IPS-NIHi7 (cell line): ENCODE measurements at regions not wholly inside any gene's neighbourhood (a gene's known extent, or its start where the extent isn't known, plus 50 kb on each side); places are given as distances from the start of the nearest gene placed in this dataset.

Experiments used
- DNase-seq: peaks from one replicate; pipeline ENCODE4 v3.0.0; 2012; ENCODE audit warnings: mixed read lengths; ENCODE audit errors: extremely low spot score

DNA sequence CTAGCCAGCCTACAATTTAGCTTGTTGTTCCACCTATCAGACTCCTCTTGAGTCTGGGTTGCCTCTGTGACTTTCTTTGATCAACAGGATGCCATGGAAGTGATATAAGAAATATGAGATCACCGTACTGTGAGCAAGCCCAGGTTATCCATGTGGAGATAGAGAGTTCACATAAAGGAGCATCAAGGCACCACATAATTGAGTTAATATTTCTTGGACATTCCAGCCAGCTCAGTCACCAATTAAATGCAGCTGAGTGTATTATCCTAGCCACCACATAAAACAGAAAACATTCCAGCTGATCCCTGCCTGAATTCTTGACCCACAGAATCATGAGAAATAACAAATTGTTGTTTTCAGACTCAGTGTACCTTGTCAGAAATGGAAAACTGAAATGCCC lies 253.6 kb downstream of the PPP1R2C start:
- no peak for DNase-seq

GRCh38 chrX:42519666-42520231 lies 258.2 kb downstream of the PPP1R2C start:
- no peak for DNase-seq

- no peak for DNase-seq
Observed at GRCh38 chrX:42515939-42516338, 262.0 kb downstream of the PPP1R2C start.

DNA sequence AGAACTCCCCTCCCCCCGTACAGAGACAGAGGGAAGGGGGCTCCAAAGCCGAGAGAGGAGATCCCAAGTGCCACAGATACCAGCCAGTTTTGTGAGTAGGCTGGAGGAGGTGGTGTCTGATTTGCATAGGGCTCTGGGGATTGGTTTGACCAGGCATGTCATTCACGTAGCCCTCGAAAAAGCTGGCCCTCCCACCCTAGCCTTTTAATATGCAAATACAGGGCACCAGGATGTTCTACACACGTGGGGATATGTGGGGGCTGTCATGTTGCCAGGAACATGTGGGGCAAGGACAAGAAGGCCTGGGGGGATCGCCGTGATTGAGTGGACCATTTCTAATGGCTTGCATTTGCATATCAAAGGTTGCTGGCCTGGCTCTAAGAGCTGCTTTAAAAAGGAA lies 272.9 kb downstream of the PPP1R2C start:
- DNase-seq: no peak

GRCh38 chrX:42499620-42500019 lies 278.3 kb downstream of the PPP1R2C start:
- no peak for DNase-seq

GRCh38 chrX:42497356-42497755 lies 280.6 kb downstream of the PPP1R2C start:
- DNase-seq: no peak

GRCh38 chrX:42496239-42496638 lies 281.7 kb downstream of the PPP1R2C start:
- no peak for DNase-seq

GRCh38 chrX:42495139-42495538 lies 282.8 kb downstream of the PPP1R2C start:
- DNase-seq: no peak

DNA sequence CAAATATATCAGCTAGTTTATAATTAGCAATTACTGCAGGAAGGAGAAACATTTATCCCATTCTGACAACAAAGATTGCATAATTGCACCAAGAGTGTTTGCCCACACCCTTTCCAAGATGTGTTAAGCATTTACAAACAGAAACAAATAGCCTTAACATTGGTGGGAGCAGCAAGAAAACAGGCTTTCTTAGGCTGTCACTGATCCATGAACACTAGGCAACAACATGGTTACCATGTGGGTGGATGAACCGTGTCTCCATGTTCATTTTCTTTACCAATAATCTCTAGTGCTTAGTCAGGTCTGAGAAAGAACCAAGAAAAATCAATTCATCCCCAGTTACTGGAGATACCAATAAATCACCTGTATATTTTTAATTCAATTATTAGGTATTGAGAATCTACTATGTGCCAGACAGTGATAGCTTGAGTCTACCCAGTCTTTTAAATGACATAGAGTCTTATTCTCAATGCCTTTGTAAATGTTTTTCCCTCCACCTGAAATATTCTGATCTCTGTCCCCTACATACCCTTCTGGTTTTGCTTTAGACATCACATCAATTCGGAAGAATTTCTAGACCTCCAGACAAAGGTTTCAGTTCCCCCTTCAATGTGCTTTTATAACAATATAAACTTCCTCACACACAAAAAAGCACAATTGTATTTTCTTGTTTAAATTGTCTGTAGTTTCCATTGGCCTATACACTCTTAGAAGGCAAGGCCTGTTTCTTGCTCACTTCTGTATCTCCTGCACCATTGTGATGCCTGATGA lies 286.6 kb downstream of the PPP1R2C start:
- DNase-seq: no peak

DNA sequence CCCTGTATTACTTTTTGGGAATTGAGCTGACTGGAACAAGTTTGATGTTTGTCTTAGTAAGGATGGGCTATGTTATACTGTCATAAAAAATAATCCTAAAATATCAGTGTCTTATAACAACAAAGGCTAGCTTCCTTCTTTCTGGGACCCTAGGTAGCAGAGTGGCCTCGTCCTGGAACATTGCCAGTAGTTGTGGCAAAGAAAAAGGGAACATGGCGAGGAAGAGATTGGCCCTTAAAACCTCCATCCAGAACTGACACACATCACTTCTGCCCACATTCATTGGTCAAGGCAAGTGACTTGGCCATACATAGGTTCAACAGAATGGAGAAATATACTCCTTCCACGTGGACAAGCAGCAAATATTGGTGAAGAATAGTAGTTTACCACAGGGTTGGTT lies 287.9 kb downstream of the PPP1R2C start:
- DNase-seq: no peak

- no peak for DNase-seq
Observed at GRCh38 chrX:42485601-42486000, 292.4 kb downstream of the PPP1R2C start.

DNA sequence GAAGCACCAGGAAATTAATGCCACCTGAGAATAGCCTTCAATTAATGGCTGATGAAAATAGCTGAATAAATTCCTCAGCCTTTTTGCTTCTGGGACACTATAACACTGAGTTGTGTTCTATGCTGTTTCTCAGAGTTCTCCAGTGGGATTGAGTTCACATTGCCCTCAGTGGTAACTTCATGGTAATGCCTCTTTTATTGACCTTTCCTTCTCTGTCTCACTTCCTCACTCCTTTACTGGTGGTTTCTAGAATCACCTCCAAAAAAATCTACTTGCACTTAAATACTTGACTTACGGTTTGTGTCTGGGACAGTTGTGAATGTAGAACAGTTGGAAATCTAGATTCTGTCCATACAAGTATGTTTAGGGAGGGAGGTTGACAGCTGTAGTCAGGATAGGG lies 293.7 kb downstream of the PPP1R2C start:
- DNase-seq: no peak

DNA sequence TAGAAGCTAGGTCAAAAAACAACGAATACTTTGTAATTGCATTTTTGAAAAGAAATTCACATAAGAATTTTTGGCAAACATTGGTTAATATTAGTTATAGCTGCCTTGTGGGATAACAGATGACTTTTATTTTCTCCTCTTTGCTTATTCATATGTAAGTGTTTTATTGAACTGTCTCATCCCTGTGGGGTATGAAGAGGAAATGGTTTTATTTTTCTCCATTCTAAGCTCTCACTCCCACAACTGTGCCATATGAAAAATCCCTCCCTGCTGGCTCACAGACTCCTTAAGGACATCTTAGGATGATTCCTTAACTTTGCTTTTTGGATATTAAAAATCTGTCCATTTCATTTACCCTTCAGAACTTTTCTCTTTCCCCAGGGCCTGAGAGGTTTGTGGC lies 300.6 kb downstream of the PPP1R2C start:
- no peak for DNase-seq

- DNase-seq: no peak
Observed at GRCh38 chrX:42472727-42473126, 305.2 kb downstream of the PPP1R2C start.

DNA sequence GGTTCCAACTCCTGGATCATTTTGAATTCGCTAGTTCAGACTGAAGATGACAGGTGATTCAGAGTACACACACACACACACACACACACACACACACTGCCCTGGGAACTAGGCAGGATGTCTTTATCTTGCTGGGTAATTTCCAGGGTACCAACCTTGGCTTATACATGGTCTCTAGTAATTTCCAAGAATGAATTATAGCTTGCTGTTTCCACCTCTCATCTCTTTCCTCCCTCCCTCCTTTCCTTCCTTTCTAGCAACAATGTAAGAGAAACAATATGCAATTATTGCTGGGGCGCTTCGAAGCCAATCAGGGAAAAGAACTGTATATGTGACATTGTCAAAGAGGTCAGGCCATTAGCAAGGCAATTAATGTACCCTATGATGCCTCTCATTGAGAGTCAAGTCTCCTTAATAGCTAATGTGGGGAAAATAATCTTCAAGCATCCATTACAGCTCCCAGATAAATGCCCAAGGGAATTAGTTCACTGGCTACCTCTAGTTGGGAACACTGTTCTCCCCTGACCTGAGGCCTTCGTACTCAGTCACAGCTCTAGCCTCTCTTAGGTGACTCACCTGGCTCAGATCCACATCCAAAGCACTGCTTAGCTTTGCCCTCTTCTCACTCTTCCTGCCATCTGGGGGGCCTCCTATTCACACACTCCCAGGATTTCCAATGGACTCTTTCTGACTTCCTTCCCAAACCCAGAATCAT lies 311.5 kb downstream of the PPP1R2C start:
- DNase-seq: no peak

- no peak for DNase-seq
Observed at GRCh38 chrX:42465821-42466220, 312.1 kb downstream of the PPP1R2C start.

GRCh38 chrX:42463706-42464490 lies 314.1 kb downstream of the PPP1R2C start:
- no peak for DNase-seq

DNA sequence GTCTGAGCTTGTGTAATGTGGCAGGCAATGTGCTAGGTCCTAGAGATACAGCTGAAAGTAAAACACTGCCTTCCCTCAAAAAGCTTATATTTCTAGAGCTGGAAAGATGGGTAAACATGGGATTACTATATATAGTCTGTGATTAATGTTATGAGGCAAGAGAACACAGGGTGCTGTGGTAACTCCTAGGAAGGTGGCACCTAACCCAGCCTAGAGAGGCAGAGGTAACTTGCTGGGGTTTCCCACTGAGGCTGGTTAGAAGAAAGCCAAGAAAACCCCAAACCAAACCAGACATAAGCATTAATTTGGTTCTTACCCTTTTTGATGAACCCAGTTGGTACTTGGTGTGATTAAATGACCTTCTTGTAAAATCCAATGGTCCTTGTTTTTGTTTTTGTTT lies 315.0 kb downstream of the PPP1R2C start:
- no peak for DNase-seq

GRCh38 chrX:42460706-42461105 lies 317.3 kb downstream of the PPP1R2C start:
- DNase-seq: no peak

DNA sequence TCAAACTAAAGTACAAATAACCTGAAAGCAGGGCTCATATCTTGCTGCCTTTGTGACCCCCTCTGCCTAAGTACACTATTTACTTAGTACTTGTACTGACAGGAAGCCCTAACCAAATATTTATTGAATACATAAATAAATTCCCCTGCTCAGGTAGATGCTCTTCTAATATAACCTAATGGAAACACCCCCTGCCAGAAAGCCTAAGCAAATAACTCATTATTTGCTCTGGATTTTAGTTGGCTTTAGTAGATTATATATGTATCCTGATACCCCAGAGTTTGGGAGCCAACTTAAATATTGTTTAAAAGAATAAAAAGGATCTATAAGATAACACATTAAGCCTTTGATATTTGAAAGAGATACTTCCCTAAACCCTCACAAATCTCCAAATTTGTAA lies 318.2 kb downstream of the PPP1R2C start:
- DNase-seq: no peak

- DNase-seq: no peak
Observed at GRCh38 chrX:42456176-42456700, 321.7 kb downstream of the PPP1R2C start.

GRCh38 chrX:42450228-42450627 lies 327.7 kb downstream of the PPP1R2C start:
- no peak for DNase-seq
